Mucosa of descending colon (tissue), 3 donors: ENCODE measurements at regions not wholly inside any gene's neighbourhood (a gene's known extent, or its start where the extent isn't known, plus 50 kb on each side); places are given as distances from the start of the nearest gene placed in this dataset.

Source experiments
- ATAC-seq: fragments of 200-7000 bp; cut with Tn5 transposase; one replicate; pipeline ENCODE4 v1.9.1; 2020; ENCODE audit warnings: mild to moderate bottlenecking, moderate library complexity
- DNase-seq, 3 donors: peaks; one replicate each; pipeline ENCODE4 v3.0.0-alpha.2; 2020
- H3K36me3 ChIP-seq: fragments of 200-600 bp; one replicate; pipeline ENCODE4 v1.8.0; 2021; ENCODE audit warnings: low read depth, mild to moderate bottlenecking
- H3K4me1 ChIP-seq: fragments of 200-600 bp; one replicate; pipeline ENCODE4 v1.8.0; 2021; ENCODE audit warnings: low read depth, mild to moderate bottlenecking
- H3K4me3 ChIP-seq: fragments of 200-600 bp; one replicate; pipeline ENCODE4 v1.8.0; 2021; ENCODE audit warnings: mild to moderate bottlenecking
- H3K9me3 ChIP-seq: fragments of 200-600 bp; one replicate; pipeline ENCODE4 v1.8.0; 2021; ENCODE audit warnings: mild to moderate bottlenecking
- intact Hi-C, 2 donors: fragments of 100-400 bp; cut with DNase I in 1 of 2; cut with micrococcal nuclease in 1 of 2; formaldehyde crosslinking; loops; one replicate each; pipeline versions ENCODE4 v1.11.0 to v1.11.1; 2022; cut with DNase I, micrococcal nuclease
- TF ChIP-seq, protein P1 (sequence below): fragments of 200-600 bp; IDR thresholded peaks from one replicate; pipeline ENCODE4 v1.8.0; 2022; ENCODE audit warnings: antibody characterized with exemption, mild to moderate bottlenecking
- donor health status: DM: no; HTN: no; CAD: no; lungs with moderate emphysema.
- donor health status: DM: no; HTN: no; CAD: no.
- donor health status: DM: no; HTN: yes; CAD: no.

DNA sequence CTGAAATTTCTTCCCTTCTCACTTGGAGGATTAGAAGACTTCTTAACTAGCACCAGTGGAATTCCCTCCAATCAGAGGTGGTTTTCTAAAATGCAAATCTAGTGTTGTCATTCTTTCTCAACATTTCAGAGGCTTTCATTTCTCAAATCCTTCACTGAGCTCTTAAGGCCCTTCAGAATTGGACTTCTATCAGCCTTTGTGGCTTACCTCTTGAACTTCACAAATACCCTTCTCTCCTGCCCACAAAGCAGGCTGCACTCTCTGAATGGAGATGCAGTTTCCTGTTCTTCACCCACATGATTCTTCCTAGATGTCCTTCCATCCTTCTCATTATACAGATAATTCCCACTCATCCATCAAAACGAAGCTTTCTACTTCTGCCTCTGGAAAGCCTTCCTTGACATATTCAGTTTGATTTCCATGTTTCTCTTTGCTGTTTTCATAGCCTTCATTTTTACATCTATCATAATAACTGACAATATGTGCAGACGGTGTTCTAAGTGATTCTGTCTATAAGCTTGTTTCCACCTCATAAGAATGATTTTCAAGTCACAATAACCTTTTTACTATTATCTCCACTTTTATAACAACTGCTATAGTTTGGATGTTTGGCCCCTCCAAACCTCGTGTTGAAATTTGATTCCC is 123.1 kb upstream of the GPR12 start:
- Histone ChIP-seq H3K9me3 (no peaks in the 10 kb centered on the region), H3K36me3 (no peaks in the 10 kb centered on the region), H3K4me3 (no peak overlapping the region), H3K4me1 (no peaks in the 10 kb centered on the region)
- intact Hi-C loops, result no loop called here
- no peak for DNase-seq
- TF ChIP-seq, protein P1, sequence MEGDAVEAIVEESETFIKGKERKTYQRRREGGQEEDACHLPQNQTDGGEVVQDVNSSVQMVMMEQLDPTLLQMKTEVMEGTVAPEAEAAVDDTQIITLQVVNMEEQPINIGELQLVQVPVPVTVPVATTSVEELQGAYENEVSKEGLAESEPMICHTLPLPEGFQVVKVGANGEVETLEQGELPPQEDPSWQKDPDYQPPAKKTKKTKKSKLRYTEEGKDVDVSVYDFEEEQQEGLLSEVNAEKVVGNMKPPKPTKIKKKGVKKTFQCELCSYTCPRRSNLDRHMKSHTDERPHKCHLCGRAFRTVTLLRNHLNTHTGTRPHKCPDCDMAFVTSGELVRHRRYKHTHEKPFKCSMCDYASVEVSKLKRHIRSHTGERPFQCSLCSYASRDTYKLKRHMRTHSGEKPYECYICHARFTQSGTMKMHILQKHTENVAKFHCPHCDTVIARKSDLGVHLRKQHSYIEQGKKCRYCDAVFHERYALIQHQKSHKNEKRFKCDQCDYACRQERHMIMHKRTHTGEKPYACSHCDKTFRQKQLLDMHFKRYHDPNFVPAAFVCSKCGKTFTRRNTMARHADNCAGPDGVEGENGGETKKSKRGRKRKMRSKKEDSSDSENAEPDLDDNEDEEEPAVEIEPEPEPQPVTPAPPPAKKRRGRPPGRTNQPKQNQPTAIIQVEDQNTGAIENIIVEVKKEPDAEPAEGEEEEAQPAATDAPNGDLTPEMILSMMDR, result no peak
- no peak for ATAC-seq

DNA sequence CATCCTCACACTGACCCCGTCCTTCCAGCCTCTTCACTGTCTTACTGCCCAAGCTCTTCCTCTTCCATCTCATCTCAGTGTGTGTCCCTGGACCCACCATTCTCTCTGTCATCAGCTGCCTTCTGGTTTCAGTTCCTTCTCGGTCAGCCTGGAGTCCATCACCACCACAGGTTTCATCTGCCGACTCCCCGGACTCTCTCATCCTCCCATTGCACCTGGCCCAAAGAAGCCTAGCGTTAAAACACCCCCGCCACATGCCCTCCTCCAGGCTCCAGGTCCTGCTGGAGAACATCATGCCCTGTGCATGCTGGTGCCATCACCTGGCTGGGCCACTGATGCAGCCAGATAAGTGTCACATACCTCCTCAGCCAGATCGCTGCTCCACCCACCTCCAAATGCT is 122.1 kb upstream of the GPR12 start:
- DNase-seq, result no peak
- TF ChIP-seq, protein P1, result no peak
- intact Hi-C loops, result no loop called here
- Histone ChIP-seq H3K4me3 (no peak overlapping the region), H3K36me3 (no peaks in the 10 kb centered on the region), H3K9me3 (no peaks in the 10 kb centered on the region), H3K4me1 (no peaks in the 10 kb centered on the region)
- no peak for ATAC-seq

DNA sequence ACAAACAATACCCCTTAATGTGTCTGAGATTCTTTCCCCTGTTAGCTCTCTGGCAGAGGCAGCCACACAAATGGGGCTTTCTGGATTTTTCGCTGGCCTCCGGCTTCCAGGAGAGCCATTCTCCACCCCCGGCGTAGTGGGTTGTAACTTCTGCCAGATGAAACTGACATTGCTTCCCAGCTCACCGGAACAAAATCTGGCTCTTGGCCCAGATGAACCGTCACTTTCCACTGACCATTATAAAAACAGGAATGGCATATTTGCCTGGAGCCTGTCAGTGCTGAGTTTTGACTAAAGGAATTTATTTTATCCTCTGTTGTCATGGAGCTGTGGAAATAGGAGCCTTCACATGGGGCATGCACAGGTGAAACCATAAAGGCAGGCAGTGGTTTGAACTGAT is 120.6 kb upstream of the GPR12 start:
- no peaks in the 10 kb centered on the region for H3K36me3 ChIP-seq
- ATAC-seq, result no peak
- TF ChIP-seq, protein P1, result no peak
- peaks cover 6% of the 10 kb centered on the region for H3K9me3 ChIP-seq
- H3K4me1 ChIP-seq, result no peaks in the 10 kb centered on the region
- intact Hi-C loops, result no loop called here
- H3K4me3 ChIP-seq, result no peak overlapping the region
- DNase-seq, result no peak

DNA sequence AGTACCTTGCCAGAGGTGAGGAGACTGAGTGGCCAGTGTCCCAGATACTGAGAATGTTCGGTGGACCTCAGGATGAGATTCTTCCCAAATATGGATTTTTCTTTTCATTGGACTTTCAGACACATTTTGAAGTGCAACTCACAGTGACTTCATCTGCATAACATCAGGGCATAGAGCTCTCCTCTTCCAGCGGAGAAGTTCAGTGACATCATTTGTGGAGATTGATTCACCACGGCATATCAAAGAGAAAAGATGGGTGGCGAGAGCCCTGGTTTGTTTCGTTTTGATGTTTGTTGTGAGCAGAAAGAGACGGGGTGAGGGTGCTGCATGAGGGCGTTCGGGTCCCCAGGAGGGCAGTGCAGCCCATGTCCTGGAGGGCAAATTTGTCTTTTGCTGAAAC is 120.1 kb upstream of the GPR12 start:
- Histone ChIP-seq H3K4me3 (no peak overlapping the region), H3K4me1 (no peaks in the 10 kb centered on the region), H3K36me3 (no peaks in the 10 kb centered on the region), H3K9me3 (peaks cover 9% of the 10 kb centered on the region)
- TF ChIP-seq, protein P1, result no peak
- intact Hi-C loops, result no loop called here
- DNase-seq (no peak), ATAC-seq (no peak)

DNA sequence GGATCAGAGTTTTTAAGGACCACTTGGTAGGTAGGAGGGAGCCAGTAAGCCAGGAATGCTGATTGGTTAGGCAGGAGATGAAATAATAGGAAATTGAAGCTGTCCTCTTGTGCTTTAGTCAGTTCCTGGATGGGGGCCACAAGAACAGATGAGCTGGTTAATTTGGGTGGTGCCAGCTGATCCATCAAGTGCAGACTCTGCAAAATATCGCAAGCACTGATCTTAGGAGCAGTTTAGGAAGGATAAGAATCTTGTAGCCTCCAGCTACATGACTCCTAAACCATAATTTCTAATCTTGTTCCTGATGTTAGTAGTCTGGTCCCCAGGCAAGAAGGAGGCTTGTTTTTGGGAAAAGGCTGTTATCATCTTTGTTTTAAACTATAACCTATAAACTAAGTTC is 117.9 kb upstream of the GPR12 start:
- ATAC-seq (no peak), DNase-seq (no peak)
- H3K4me3 ChIP-seq, result no peak overlapping the region
- no peaks in the 10 kb centered on the region for H3K4me1 ChIP-seq
- intact Hi-C loops, result no loop called here
- TF ChIP-seq, protein P1, result no peak
- no peaks in the 10 kb centered on the region for H3K36me3 ChIP-seq
- H3K9me3 ChIP-seq, result peaks cover 9% of the 10 kb centered on the region

DNA sequence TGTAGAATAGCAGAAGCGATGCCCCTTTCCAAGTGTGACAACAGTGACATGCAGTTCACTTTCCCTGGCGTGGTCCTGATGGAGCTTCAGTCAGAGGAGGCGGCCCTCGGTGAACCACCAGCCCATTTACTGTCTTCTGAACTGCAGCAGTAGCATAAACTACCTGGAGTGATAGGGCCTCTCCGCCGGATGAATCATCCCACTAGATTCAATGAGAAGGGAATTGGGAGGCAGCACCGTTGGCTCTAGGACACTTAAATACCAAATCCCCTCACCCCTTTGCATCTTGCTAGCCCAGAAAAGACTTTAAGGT is 112.8 kb upstream of the GPR12 start:
- intact Hi-C loops, result no loop called here
- no peaks in the 10 kb centered on the region for H3K36me3 ChIP-seq
- no peak overlapping the region for H3K4me3 ChIP-seq
- DNase-seq (no peak), ATAC-seq (no peak)
- no peaks in the 10 kb centered on the region for H3K4me1 ChIP-seq
- peaks cover 9% of the 10 kb centered on the region for H3K9me3 ChIP-seq
- TF ChIP-seq, protein P1, result no peak
